DOHH2 (cell line): ENCODE measurements at regions not wholly inside any gene's neighbourhood (a gene's known extent, or its start where the extent isn't known, plus 50 kb on each side); places are given as distances from the start of the nearest gene placed in this dataset.

Source experiments
- CTCF ChIP-seq: fragments of 200-600 bp; sonication (generic); IDR thresholded peaks from one replicate; pipeline ENCODE4 v1.5.1; 2014; ENCODE audit warnings: antibody characterized with exemption, mild to moderate bottlenecking, low read depth, low read length; ENCODE audit not compliant: poor library complexity, severe bottlenecking
- EZH2phosphoT487 ChIP-seq: fragments of 200-600 bp; sonication (generic); IDR thresholded peaks from 2 replicates; pipeline ENCODE4 v1.6.1; 2017; ENCODE audit warnings: borderline replicate concordance, mild to moderate bottlenecking, antibody characterized with exemption, low read length, moderate library complexity, mixed read lengths

- TF ChIP-seq CTCF (no peak), EZH2phosphoT487 (no peak)
Observed at GRCh38 chrX:13110433-13111324, 66.3 kb upstream of the FAM9C start.
